A673 (cell line): ENCODE measurements at regions not wholly inside any gene's neighbourhood (a gene's known extent, or its start where the extent isn't known, plus 50 kb on each side); places are given as distances from the start of the nearest gene placed in this dataset.

ENCODE experiments used
- BruUV-seq: library from RNA; stranded (reverse); fragments of 400-500 nt; replicated peaks from 2 replicates; lab custom pipeline; 2021; lab: Mats Ljungman, UMichigan
- CTCF ChIA-PET: fragments of 300-600 bp; sonication (Branson Sonifier 250); formaldehyde crosslinking; loops from one replicate; lab custom pipeline; 2022; ENCODE audit warnings: antibody characterized with exemption; lab: Charles Lee
- POLR2A ChIA-PET: fragments of 300-600 bp; sonication (Branson Sonifier 250); formaldehyde crosslinking; loops from one replicate; lab custom pipeline; 2022; ENCODE audit warnings: antibody characterized with exemption; ENCODE audit not compliant: low non-redundant PET; lab: Charles Lee
- DNase-seq: peaks from one replicate; pipeline ENCODE4 v3.0.0-alpha.2; 2015; ENCODE audit warnings: low spot score
- H3K27ac ChIP-seq: fragments of 200-600 bp; sonication (generic); 2 replicates; pipeline ENCODE4 v1.5.1; 2016; ENCODE audit warnings: mixed run types, low read depth, mild to moderate bottlenecking, mixed read lengths, antibody characterized with exemption, low read length; ENCODE audit not compliant: poor library complexity, severe bottlenecking
- H3K27me3 ChIP-seq: fragments of 200-600 bp; sonication (generic); replicated peaks from 2 replicates; pipeline ENCODE4 v1.6.1; 2017; ENCODE audit warnings: mixed run types, low read depth, mild to moderate bottlenecking, mixed read lengths, antibody characterized with exemption, low read length; ENCODE audit not compliant: insufficient read depth, poor library complexity
- H3K36me3 ChIP-seq: fragments of 200-600 bp; sonication (generic); 2 replicates; pipeline ENCODE4 v1.6.1; 2016; ENCODE audit warnings: mixed run types, mild to moderate bottlenecking, mixed read lengths, antibody characterized with exemption, low read length; ENCODE audit not compliant: insufficient read depth, poor library complexity, severe bottlenecking
- H3K4me1 ChIP-seq: fragments of 200-600 bp; sonication (generic); 2 replicates; pipeline ENCODE4 v1.6.1; 2017; ENCODE audit warnings: mixed run types, mild to moderate bottlenecking, mixed read lengths, antibody characterized with exemption, low read length; ENCODE audit not compliant: insufficient read depth, poor library complexity, severe bottlenecking
- H3K4me3 ChIP-seq: fragments of 200-600 bp; sonication (generic); 2 replicates; pipeline ENCODE4 v1.5.1; 2016; ENCODE audit warnings: low read depth, mixed run types, mild to moderate bottlenecking, mixed read lengths, low read length; ENCODE audit not compliant: poor library complexity, severe bottlenecking
- H3K9me3 ChIP-seq: fragments of 200-600 bp; sonication (generic); 2 replicates; pipeline ENCODE4 v1.6.1; 2016; ENCODE audit warnings: mixed run types, low read depth, mild to moderate bottlenecking, mixed read lengths, antibody characterized with exemption, low read length; ENCODE audit not compliant: poor library complexity, severe bottlenecking
- EZH2 ChIP-seq: fragments of 200-600 bp; sonication (generic); IDR thresholded peaks from 2 replicates; pipeline ENCODE4 v1.6.1; 2017; ENCODE audit warnings: borderline replicate concordance, low read depth, mild to moderate bottlenecking, mixed read lengths, antibody characterized with exemption, low read length; ENCODE audit not compliant: poor library complexity, severe bottlenecking
- intact Hi-C: fragments of 100-400 bp; cut with micrococcal nuclease; formaldehyde crosslinking; loops from one replicate; pipeline ENCODE4 v1.10.0; 2022; ENCODE audit not compliant: unreplicated experiment
- TF ChIP-seq, protein P1 (sequence below): fragments of 300-800, 200-600 bp; sonication (generic); conservative IDR thresholded peaks from 2 replicates; pipeline ENCODE4 v1.5.1; 2017; ENCODE audit warnings: low read depth, mild to moderate bottlenecking, antibody characterized with exemption, low read length, moderate library complexity, mixed read lengths

DNA sequence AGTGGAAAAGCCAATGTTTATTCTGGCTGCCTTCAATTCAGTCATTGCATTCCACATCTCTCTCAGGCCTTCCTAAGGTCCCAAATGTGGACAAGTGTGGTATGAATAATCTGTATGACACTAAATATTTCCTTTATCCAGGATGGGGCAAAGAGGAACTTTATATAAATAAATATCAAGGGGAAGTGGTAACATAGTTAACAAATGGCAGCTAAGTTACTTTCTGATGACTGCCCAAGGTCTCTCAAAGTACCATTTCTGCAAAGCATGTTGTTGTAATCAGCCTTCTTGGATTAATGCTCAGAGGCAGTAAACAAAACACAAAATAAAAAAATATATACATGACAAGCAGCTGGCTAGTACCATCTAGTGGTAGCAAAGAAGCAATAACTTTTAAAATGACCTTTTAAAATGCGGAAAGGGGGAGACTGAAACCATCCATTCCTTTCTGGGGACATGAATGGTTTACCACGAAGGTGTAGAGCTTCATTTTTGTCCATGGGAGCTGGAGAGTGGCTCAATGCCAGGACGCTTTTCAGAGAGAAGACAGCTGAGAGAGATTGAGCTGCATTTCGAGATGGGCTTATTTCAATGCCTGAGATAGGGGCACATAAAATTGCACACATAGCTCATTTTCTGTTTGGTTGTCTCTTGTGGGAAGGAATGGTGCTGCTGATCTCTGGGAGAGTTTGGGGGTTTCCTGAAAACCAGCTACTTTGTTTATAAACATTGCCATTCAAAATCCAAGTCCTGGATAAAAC lies 259.2 kb downstream of the RFC3 start:
- BruUV-seq, result no TSS peak
- intact Hi-C loops, result loop anchor here (5.0 to 10.0 kb wide), 3 partner anchors 145 to 1088 kb away; no protein-coding TSS in a partner anchor
- Histone ChIP-seq H3K27ac (no peak overlapping the region), H3K36me3 (no peaks in the 10 kb centered on the region), H3K27me3 (peaks cover 4% of the 10 kb centered on the region), H3K9me3 (no peaks in the 10 kb centered on the region), H3K4me1 (no peaks in the 10 kb centered on the region), H3K4me3 (no peak overlapping the region)
- TF ChIP-seq, protein P1, sequence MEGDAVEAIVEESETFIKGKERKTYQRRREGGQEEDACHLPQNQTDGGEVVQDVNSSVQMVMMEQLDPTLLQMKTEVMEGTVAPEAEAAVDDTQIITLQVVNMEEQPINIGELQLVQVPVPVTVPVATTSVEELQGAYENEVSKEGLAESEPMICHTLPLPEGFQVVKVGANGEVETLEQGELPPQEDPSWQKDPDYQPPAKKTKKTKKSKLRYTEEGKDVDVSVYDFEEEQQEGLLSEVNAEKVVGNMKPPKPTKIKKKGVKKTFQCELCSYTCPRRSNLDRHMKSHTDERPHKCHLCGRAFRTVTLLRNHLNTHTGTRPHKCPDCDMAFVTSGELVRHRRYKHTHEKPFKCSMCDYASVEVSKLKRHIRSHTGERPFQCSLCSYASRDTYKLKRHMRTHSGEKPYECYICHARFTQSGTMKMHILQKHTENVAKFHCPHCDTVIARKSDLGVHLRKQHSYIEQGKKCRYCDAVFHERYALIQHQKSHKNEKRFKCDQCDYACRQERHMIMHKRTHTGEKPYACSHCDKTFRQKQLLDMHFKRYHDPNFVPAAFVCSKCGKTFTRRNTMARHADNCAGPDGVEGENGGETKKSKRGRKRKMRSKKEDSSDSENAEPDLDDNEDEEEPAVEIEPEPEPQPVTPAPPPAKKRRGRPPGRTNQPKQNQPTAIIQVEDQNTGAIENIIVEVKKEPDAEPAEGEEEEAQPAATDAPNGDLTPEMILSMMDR, result peak; percentile 67
- no peak for TF ChIP-seq EZH2
- CTCF ChIA-PET, result no interaction called here
- DNase-seq, result peak; percentile 22
- POLR2A ChIA-PET, result no interaction called here

GRCh38 chr13:34078334-34078999 lies 260.5 kb downstream of the RFC3 start:
- intact Hi-C loops, result loop anchor here (5.0 to 10.0 kb wide), 3 partner anchors 146 to 1086 kb away; no protein-coding TSS in a partner anchor
- Histone ChIP-seq H3K4me1 (no peaks in the 10 kb centered on the region), H3K4me3 (no peak overlapping the region), H3K27me3 (peaks cover 4% of the 10 kb centered on the region), H3K36me3 (no peaks in the 10 kb centered on the region), H3K27ac (no peak overlapping the region), H3K9me3 (no peaks in the 10 kb centered on the region)
- ChIA-PET POLR2A (no interaction called here), CTCF (no interaction called here)
- TF ChIP-seq, protein P1, result no peak
- TF ChIP-seq EZH2, result no peak
- no TSS peak for BruUV-seq
- DNase-seq, result no peak

- no peaks in the 10 kb centered on the region for H3K4me1 ChIP-seq
- H3K9me3 ChIP-seq, result no peaks in the 10 kb centered on the region
- BruUV-seq, result no TSS peak
- intact Hi-C loops, result no loop called here
- ChIA-PET CTCF (no interaction called here), POLR2A (no interaction called here)
- peaks cover 4% of the 10 kb centered on the region for H3K27me3 ChIP-seq
- H3K4me3 ChIP-seq, result no peak overlapping the region
- no peaks in the 10 kb centered on the region for H3K36me3 ChIP-seq
- TF ChIP-seq, protein P1, result no peak
- no peak for TF ChIP-seq EZH2
- no peak for DNase-seq
- H3K27ac ChIP-seq, result no peak overlapping the region
These were observed 267.3 kb downstream of the RFC3 start for GRCh38 chr13:34085204-34085603.
